ENCODE measurements at regions not wholly inside any gene's neighbourhood (a gene's known extent, or its start where the extent isn't known, plus 50 kb on each side); places are given as distances from the start of the nearest gene placed in this dataset.

- H3K4me3 ChIP-seq (ENCODE audit: low read depth, low read length): no peak overlapping the region
- no peaks in the 10 kb centered on the region for H3K27me3 ChIP-seq (replicated peaks)
- no peak for DNase-seq
- H3K27ac ChIP-seq: no peak overlapping the region
- no peaks in the 10 kb centered on the region for H3K36me3 ChIP-seq (replicated peaks)
- TF ChIP-seq CTCF (IDR thresholded peaks at IDR 0.05; ENCODE audit: low read depth, low read length, missing control alignments): no peak
- in situ Hi-C loops (cut with HindIII; ENCODE audit: low pct_ligation_motif_present, low sequenced_read_pairs): no loop called here
Measured at GRCh38 chr6:74840953-74841352, 364.9 kb downstream of the COL12A1 start.

DNA sequence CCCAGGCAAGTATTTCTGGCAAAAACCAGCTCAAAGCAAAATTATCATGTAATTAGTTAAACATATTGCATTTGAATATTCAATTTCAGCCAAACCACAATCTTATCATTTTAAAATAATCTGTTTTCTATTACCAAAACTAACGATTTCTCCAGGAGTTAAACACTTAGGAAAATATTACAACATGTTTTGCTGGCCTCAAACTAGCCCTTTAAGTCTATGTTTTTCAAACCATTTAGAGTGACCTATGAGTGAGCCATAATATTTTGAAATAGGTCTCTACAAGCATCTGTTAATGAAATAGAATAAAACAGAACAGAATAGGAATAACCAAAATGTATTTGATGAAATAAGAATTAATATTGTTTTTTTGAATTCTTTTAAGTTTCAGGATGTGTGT lies 370.9 kb downstream of the COL12A1 start:
- Histone ChIP-seq H3K36me3 (replicated peaks) (no peaks in the 10 kb centered on the region), H3K4me3 (ENCODE audit: low read depth, low read length) (no peak overlapping the region), H3K27ac (no peak overlapping the region), H3K27me3 (replicated peaks) (no peaks in the 10 kb centered on the region)
- no peak for TF ChIP-seq CTCF (IDR thresholded peaks at IDR 0.05; ENCODE audit: low read depth, low read length, missing control alignments)
- DNase-seq: no peak
- in situ Hi-C loops (cut with HindIII; ENCODE audit: low pct_ligation_motif_present, low sequenced_read_pairs): no loop called here

GRCh38 chr6:74826263-74826662 lies 379.6 kb downstream of the COL12A1 start:
- no peaks in the 10 kb centered on the region for H3K36me3 ChIP-seq (replicated peaks)
- no peak for DNase-seq
- in situ Hi-C loops (cut with HindIII; ENCODE audit: low pct_ligation_motif_present, low sequenced_read_pairs): no loop called here
- H3K4me3 ChIP-seq (ENCODE audit: low read depth, low read length): no peak overlapping the region
- H3K27me3 ChIP-seq (replicated peaks): no peaks in the 10 kb centered on the region
- no peak overlapping the region for H3K27ac ChIP-seq
- no peak for TF ChIP-seq CTCF (IDR thresholded peaks at IDR 0.05; ENCODE audit: low read depth, low read length, missing control alignments)

GRCh38 chr6:74814440-74814839 lies 391.4 kb downstream of the COL12A1 start:
- in situ Hi-C loops (cut with HindIII; ENCODE audit: low pct_ligation_motif_present, low sequenced_read_pairs): no loop called here
- no peak for TF ChIP-seq CTCF (IDR thresholded peaks at IDR 0.05; ENCODE audit: low read depth, low read length, missing control alignments)
- DNase-seq: no peak
- no peak overlapping the region for H3K4me3 ChIP-seq (ENCODE audit: low read depth, low read length)
- H3K27me3 ChIP-seq (replicated peaks): no peaks in the 10 kb centered on the region
- H3K27ac ChIP-seq: no peak overlapping the region
- no peaks in the 10 kb centered on the region for H3K36me3 ChIP-seq (replicated peaks)

DNA sequence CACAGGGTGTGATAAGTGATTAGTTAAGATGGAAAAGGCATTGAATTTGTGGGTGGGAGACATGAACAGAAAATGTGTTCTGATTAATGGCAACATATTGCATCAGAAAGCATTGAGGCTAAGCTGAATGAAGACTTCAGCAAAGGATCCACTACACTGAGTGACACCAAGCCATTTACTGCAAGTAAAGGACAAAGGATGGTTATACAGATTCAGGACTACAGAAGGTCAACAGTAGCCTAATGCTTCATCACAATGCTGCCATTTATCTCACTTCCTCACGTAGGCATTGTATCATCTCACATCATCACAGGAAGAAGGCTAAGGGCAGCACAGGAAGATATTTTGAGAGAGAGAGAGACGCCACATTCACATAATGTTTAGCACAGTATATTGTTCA lies 398.2 kb downstream of the COL12A1 start:
- in situ Hi-C loops (cut with HindIII; ENCODE audit: low pct_ligation_motif_present, low sequenced_read_pairs): no loop called here
- H3K4me3 ChIP-seq (ENCODE audit: low read depth, low read length): no peak overlapping the region
- H3K36me3 ChIP-seq (replicated peaks): no peaks in the 10 kb centered on the region
- no peak for TF ChIP-seq CTCF (IDR thresholded peaks at IDR 0.05; ENCODE audit: low read depth, low read length, missing control alignments)
- H3K27me3 ChIP-seq (replicated peaks): no peaks in the 10 kb centered on the region
- H3K27ac ChIP-seq: no peak overlapping the region
- DNase-seq: no peak

DNA sequence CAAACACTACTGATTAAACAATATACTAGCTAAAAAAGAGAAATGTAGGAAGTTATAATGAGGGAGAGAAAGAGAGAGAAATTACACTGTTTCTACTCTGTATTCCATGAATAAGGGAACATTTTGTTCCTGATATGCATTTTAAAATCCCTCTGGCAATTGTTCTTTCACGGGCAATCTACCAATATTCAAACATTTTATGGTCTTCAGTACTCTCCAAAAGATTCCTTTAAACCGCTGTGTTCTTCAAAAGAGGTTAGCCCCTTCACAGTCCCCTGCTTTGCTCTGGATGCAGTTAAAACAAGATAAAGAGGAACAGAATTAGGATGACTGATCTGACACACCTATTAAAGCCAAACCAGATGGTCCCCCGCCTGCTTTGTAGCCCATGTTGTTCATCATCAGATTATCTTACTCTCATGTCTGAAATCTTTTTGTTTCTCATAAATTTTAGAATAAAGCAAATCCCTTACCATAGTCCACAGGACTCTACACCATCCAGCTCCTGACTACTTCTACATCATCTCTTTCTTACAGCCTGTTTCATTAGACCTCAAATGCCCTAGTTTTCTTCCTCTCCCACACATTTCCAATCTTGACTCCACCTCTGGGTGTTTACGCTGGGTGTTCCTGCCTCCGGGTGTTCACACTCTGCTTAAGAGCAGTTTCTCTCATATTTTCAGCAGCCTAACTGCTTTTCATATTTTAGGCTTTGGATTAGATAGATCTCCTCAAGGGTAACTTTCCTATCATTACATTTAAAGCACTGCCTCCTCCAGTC lies 399.7 kb downstream of the COL12A1 start:
- no peak for TF ChIP-seq CTCF (IDR thresholded peaks at IDR 0.05; ENCODE audit: low read depth, low read length, missing control alignments)
- Histone ChIP-seq H3K4me3 (ENCODE audit: low read depth, low read length) (no peak overlapping the region), H3K36me3 (replicated peaks) (no peaks in the 10 kb centered on the region), H3K27ac (no peak overlapping the region), H3K27me3 (replicated peaks) (no peaks in the 10 kb centered on the region)
- no peak for DNase-seq
- in situ Hi-C loops (cut with HindIII; ENCODE audit: low pct_ligation_motif_present, low sequenced_read_pairs): no loop called here
